Natural killer cell (primary cell): ENCODE measurements at regions not wholly inside any gene's neighbourhood (a gene's known extent, or its start where the extent isn't known, plus 50 kb on each side); places are given as distances from the start of the nearest gene placed in this dataset.

Experiments
- ATAC-seq, 3 donors: fragments of 150-1000 bp in 2 of 3; fragments of 200-7000 bp in 1 of 3; cut with Tn5 transposase; 1 replicate in 1 of 3; 2 replicates in 2 of 3; pipeline ENCODE4 v1.10.0; 2021; ENCODE audit warnings: mild to moderate bottlenecking in 2 of 3, moderate library complexity in 2 of 3
- DNase-seq, 2 donors: peaks; one replicate each; pipeline versions ENCODE4 v3.0.0 to v3.0.0-alpha.2; 2013 to 2021; ENCODE audit warnings: mixed read lengths in 1 of 2
- H3K27ac ChIP-seq: one replicate; pipeline ENCODE4 v1.5.1; 2013; ENCODE audit warnings: mild to moderate bottlenecking, low read length
- H3K27me3 ChIP-seq: one replicate; pipeline ENCODE4 v1.6.1; 2013; ENCODE audit warnings: low read length; ENCODE audit not compliant: control insufficient read depth, insufficient read depth
- H3K36me3 ChIP-seq: one replicate; pipeline ENCODE4 v1.6.1; 2013; ENCODE audit warnings: low read length; ENCODE audit not compliant: control insufficient read depth, insufficient read depth
- H3K4me1 ChIP-seq: one replicate; pipeline ENCODE4 v1.6.1; 2013; ENCODE audit warnings: low read length; ENCODE audit not compliant: control insufficient read depth, insufficient read depth
- H3K4me3 ChIP-seq: one replicate; pipeline ENCODE4 v1.5.1; 2013; ENCODE audit warnings: low read length
- H3K9me3 ChIP-seq: one replicate; pipeline ENCODE4 v1.6.1; 2013; ENCODE audit warnings: low read length; ENCODE audit not compliant: control insufficient read depth, insufficient read depth
- H3K27ac Mint-ChIP-seq, 2 donors: one replicate each; pipeline ENCODE4 v1.8.0; 2022; ENCODE audit warnings: mild to moderate bottlenecking in 2 of 2, mixed read lengths in 2 of 2, moderate library complexity in 1 of 2
- H3K27me3 Mint-ChIP-seq, 2 donors: one replicate each; pipeline ENCODE4 v1.8.0; 2022; ENCODE audit warnings: low read depth in 2 of 2, mixed read lengths in 2 of 2
- H3K36me3 Mint-ChIP-seq: one replicate; pipeline ENCODE4 v1.8.0; 2022; ENCODE audit warnings: mixed read lengths
- H3K4me1 Mint-ChIP-seq, 2 donors: one replicate each; pipeline ENCODE4 v1.8.0; 2022; ENCODE audit warnings: mixed read lengths in 2 of 2
- H3K4me3 Mint-ChIP-seq: one replicate; pipeline ENCODE4 v1.8.0; 2022; ENCODE audit warnings: mild to moderate bottlenecking, moderate library complexity, mixed read lengths
- H3K9me3 Mint-ChIP-seq, 2 donors: one replicate each; pipeline ENCODE4 v1.8.0; 2022; ENCODE audit warnings: mixed read lengths in 2 of 2
- CTCF ChIP-seq: fragments of 200-600 bp; IDR thresholded peaks from one replicate; pipeline ENCODE4 v1.8.0; 2022; ENCODE audit warnings: antibody characterized with exemption
- WGBS: methylation state at CpG from one replicate; pipeline ENCODE4 v1.1.7; 2013; ENCODE audit warnings: missing lambda C conversion rate; ENCODE audit not compliant: insufficient coverage; 5-methylcytosine and 5-hydroxymethylcytosine counted together
- intact Hi-C: fragments of 100-400 bp; cut with micrococcal nuclease; formaldehyde crosslinking; loops from one replicate; pipeline ENCODE4 v1.14.2; 2022

- ATAC-seq, result no peak
- DNase-seq, result no peak
- intact Hi-C loops, result no loop called here
- no peaks in the 10 kb centered on the region for H3K27me3 ChIP-seq
- H3K4me1 ChIP-seq, result peaks cover 8% of the 10 kb centered on the region
- H3K27ac ChIP-seq, result no peak overlapping the region
- no peak for TF ChIP-seq CTCF
- H3K36me3 ChIP-seq, result no peaks in the 10 kb centered on the region
- H3K27me3 Mint-ChIP-seq, result peaks cover 7 to 8% of the 10 kb centered on the region in 2 donors
- no peaks in the 10 kb centered on the region for H3K9me3 Mint-ChIP-seq
- H3K4me3 Mint-ChIP-seq, result no peak overlapping the region
- no peaks in the 10 kb centered on the region for H3K36me3 Mint-ChIP-seq
- H3K9me3 ChIP-seq, result no peaks in the 10 kb centered on the region
- no peak overlapping the region for H3K4me3 ChIP-seq
- WGBS, result 96% methylated on average over 2 of the region's 4 CpGs
- no peak overlapping the region for H3K27ac Mint-ChIP-seq
- H3K4me1 Mint-ChIP-seq, result peaks cover 0 to 9% of the 10 kb centered on the region in 2 donors
Observed at GRCh38 chr2:55115761-55116597, 65.7 kb upstream of the RTN4 start.

- Histone ChIP-seq H3K27ac (no peak overlapping the region), H3K4me1 (peaks cover 8% of the 10 kb centered on the region), H3K36me3 (no peaks in the 10 kb centered on the region), H3K4me3 (no peak overlapping the region), H3K9me3 (no peaks in the 10 kb centered on the region), H3K27me3 (no peaks in the 10 kb centered on the region)
- Mint-ChIP-seq H3K36me3 (no peaks in the 10 kb centered on the region), H3K4me1 (peaks cover 0 to 9% of the 10 kb centered on the region in 2 donors), H3K27me3 (peaks cover 4 to 8% of the 10 kb centered on the region in 2 donors), H3K27ac (no peak overlapping the region), H3K9me3 (no peaks in the 10 kb centered on the region), H3K4me3 (no peak overlapping the region)
- TF ChIP-seq CTCF, result no peak
- intact Hi-C loops, result no loop called here
- ATAC-seq (no peak), DNase-seq (no peak)
- WGBS, result 97% methylated on average over 3 of the region's 5 CpGs
Observed at GRCh38 chr2:55114597-55114996, 64.3 kb upstream of the RTN4 start.

GRCh38 chr2:55114082-55114481 is 63.8 kb upstream of the RTN4 start:
- DNase-seq (no peak), ATAC-seq (no peak)
- no peak for TF ChIP-seq CTCF
- Histone ChIP-seq H3K9me3 (no peaks in the 10 kb centered on the region), H3K27ac (no peak overlapping the region), H3K4me3 (no peak overlapping the region), H3K4me1 (peaks cover 8% of the 10 kb centered on the region), H3K36me3 (no peaks in the 10 kb centered on the region), H3K27me3 (no peaks in the 10 kb centered on the region)
- Mint-ChIP-seq H3K27ac (no peak overlapping the region), H3K36me3 (no peaks in the 10 kb centered on the region), H3K4me1 (peaks cover 0 to 9% of the 10 kb centered on the region in 2 donors), H3K27me3 (peaks cover 4 to 8% of the 10 kb centered on the region in 2 donors), H3K9me3 (no peaks in the 10 kb centered on the region), H3K4me3 (no peak overlapping the region)
- intact Hi-C loops, result no loop called here
- 95% methylated on average over 3 of the region's 5 CpGs for WGBS
